SK-N-SH (cell line): ENCODE measurements at regions not wholly inside any gene's neighbourhood (a gene's known extent, or its start where the extent isn't known, plus 50 kb on each side); places are given as distances from the start of the nearest gene placed in this dataset.

ENCODE experiments used
- CTCF ChIA-PET: fragments of 300-600, 350-600 bp; formaldehyde crosslinking; extraction: SDS; loops from one replicate; lab custom pipeline; 2021; lab: Yijun Ruan, JAX
- POLR2A ChIA-PET: fragments of 350-600 bp; sonication (Branson Sonifier 250); formaldehyde crosslinking; extraction: SDS; loops from one replicate; lab custom pipeline; 2020; ENCODE audit warnings: antibody characterized with exemption, inconsistent platforms; lab: Yijun Ruan, JAX
- DNase-seq: peaks from one replicate; pipeline ENCODE4 v3.0.0; 2012
- H2AFZ ChIP-seq: fragments of 200-600 bp; sonication (generic); 2 replicates; pipeline ENCODE4 v1.8.1; 2016; ENCODE audit warnings: antibody characterized with exemption, mild to moderate bottlenecking, low read depth
- H3F3A ChIP-seq: fragments of 200-600 bp; sonication (generic); replicated peaks from 2 replicates; pipeline ENCODE3; 2016; ENCODE audit warnings: antibody characterized with exemption, mild to moderate bottlenecking; ENCODE audit not compliant: insufficient read depth
- H3K27ac ChIP-seq, 2 experiments: fragments of 200-500 bp in 1 of 2; fragments of 200-600 bp in 1 of 2; sonication (Bioruptor generic) in 1 of 2; sonication (generic), shearing (Covaris generic) in 1 of 2; 2 replicates each; pipeline versions ENCODE4 v1.5.1 to v1.6.1; 2014 to 2016; ENCODE audit warnings: low read depth in 2 of 2, inconsistent platforms in 1 of 2, low read length in 1 of 2, mild to moderate bottlenecking in 1 of 2, mixed read lengths in 1 of 2
- H3K27me3 ChIP-seq: fragments of 200-600 bp; sonication (generic), shearing (Covaris generic); 2 replicates; pipeline ENCODE4 v1.6.1; 2016; ENCODE audit warnings: mixed run types; ENCODE audit not compliant: insufficient read depth
- H3K36me3 ChIP-seq, 2 experiments: fragments of 200-500 bp in 1 of 2; fragments of 200-600 bp in 1 of 2; sonication (Bioruptor generic) in 1 of 2; sonication (generic) in 1 of 2; replicated peaks in 1 of 2; 2 replicates each; pipeline versions ENCODE3 to v1.5.1; 2014 to 2016; ENCODE audit warnings: low read length in 1 of 2, mild to moderate bottlenecking in 1 of 2; ENCODE audit not compliant: insufficient read depth in 2 of 2, control insufficient read depth in 1 of 2
- H3K4me1 ChIP-seq, 2 experiments: fragments of 200-500 bp in 1 of 2; fragments of 200-600 bp in 1 of 2; sonication (Bioruptor generic) in 1 of 2; sonication (generic), shearing (Covaris generic) in 1 of 2; 2 replicates each; pipeline versions ENCODE4 v1.5.1 to v1.6.1; 2014 to 2016; ENCODE audit warnings: low read depth in 1 of 2, low read length in 1 of 2, mixed run types in 1 of 2; ENCODE audit not compliant: insufficient read depth in 2 of 2, control insufficient read depth in 1 of 2
- H3K4me2 ChIP-seq: fragments of 200-600 bp; sonication (generic), shearing (Covaris generic); 2 replicates; pipeline ENCODE4 v1.6.1; 2017; ENCODE audit warnings: mixed run types
- H3K4me3 ChIP-seq, 2 experiments: fragments of 200-500 bp in 1 of 2; fragments of 200-600 bp in 1 of 2; sonication (Bioruptor generic) in 1 of 2; sonication (generic), shearing (Covaris generic) in 1 of 2; 2 replicates each; pipeline versions ENCODE4 v1.5.1 to v1.8.1; 2014 to 2016; ENCODE audit warnings: low read depth in 2 of 2, inconsistent platforms in 1 of 2, low read length in 1 of 2, mild to moderate bottlenecking in 1 of 2, mixed read lengths in 1 of 2, moderate library complexity in 1 of 2
- H3K79me2 ChIP-seq: fragments of 200-600 bp; sonication (generic); 2 replicates; pipeline ENCODE4 v1.8.1; 2017; ENCODE audit warnings: mild to moderate bottlenecking; ENCODE audit not compliant: insufficient read depth
- H3K9ac ChIP-seq: fragments of 200-600 bp; sonication (generic); 2 replicates; pipeline ENCODE4 v1.6.1; 2017; ENCODE audit warnings: mixed run types
- H3K9me2 ChIP-seq: fragments of 200-600 bp; sonication (generic); 2 replicates; pipeline ENCODE4 v1.6.1; 2017; ENCODE audit warnings: mixed run types
- H3K9me3 ChIP-seq: fragments of 200-600 bp; sonication (generic); 2 replicates; pipeline ENCODE4 v1.6.1; 2017; ENCODE audit warnings: mixed run types, mild to moderate bottlenecking, moderate library complexity
- H4K20me1 ChIP-seq: fragments of 200-600 bp; sonication (generic); 2 replicates; pipeline ENCODE4 v1.6.1; 2017; ENCODE audit warnings: mild to moderate bottlenecking, mixed run types; ENCODE audit not compliant: insufficient read depth
- ELF1 ChIP-seq: IDR thresholded peaks from 2 replicates; pipeline ENCODE4 v1.4.0; 2012
- EP300 ChIP-seq, 2 experiments: IDR thresholded peaks; 2 replicates each; pipeline versions ENCODE4 v1.4.0 to v1.6.1; 2012; ENCODE audit warnings: borderline replicate concordance in 1 of 2, low read depth in 1 of 2, low read length in 1 of 2
- EZH2phosphoT487 ChIP-seq: fragments of 200-600 bp; sonication (generic); IDR thresholded peaks from 2 replicates; pipeline ENCODE4 v1.6.1; 2017; ENCODE audit warnings: low read depth, mixed run types, mild to moderate bottlenecking, antibody characterized with exemption, moderate library complexity, borderline replicate concordance
- GABPA ChIP-seq: IDR thresholded peaks from 2 replicates; pipeline ENCODE4 v1.4.0; 2012; ENCODE audit warnings: low read depth, mild to moderate bottlenecking
- GATA2 ChIP-seq: sonication (generic); formaldehyde crosslinking; IDR thresholded peaks from 2 replicates; pipeline ENCODE4 v1.5.0; 2020; ENCODE audit warnings: mild to moderate bottlenecking, missing genetic modification reagents
- IRF3 ChIP-seq: fragments of 150-350 bp; IDR thresholded peaks from 2 replicates; pipeline ENCODE4 v1.6.1; 2016; ENCODE audit warnings: mild to moderate bottlenecking, low read depth, low read length
- MEF2A ChIP-seq: IDR thresholded peaks from 2 replicates; pipeline ENCODE4 v1.4.0; 2012; ENCODE audit warnings: low read depth, borderline replicate concordance
- MXI1 ChIP-seq: IDR thresholded peaks from 2 replicates; pipeline ENCODE4 v1.6.1; 2012; ENCODE audit warnings: mild to moderate bottlenecking, low read depth, low read length, improper control_type of control experiment
- PBX3 ChIP-seq: IDR thresholded peaks from 2 replicates; pipeline ENCODE4; 2012
- REST ChIP-seq: IDR thresholded peaks from 2 replicates; pipeline ENCODE4 v1.6.1; 2012; ENCODE audit warnings: mild to moderate bottlenecking, low read depth, low read length, moderate library complexity
- RFX5 ChIP-seq: IDR thresholded peaks from 2 replicates; pipeline ENCODE4 v1.6.1; 2012; ENCODE audit warnings: mild to moderate bottlenecking, improper control_type of control experiment, low read length
- SIN3A ChIP-seq: IDR thresholded peaks from 2 replicates; pipeline ENCODE4 v1.6.1; 2012; ENCODE audit warnings: low read depth, mild to moderate bottlenecking, low read length, moderate library complexity, borderline replicate concordance
- ZBTB33 ChIP-seq: IDR thresholded peaks from 2 replicates; pipeline ENCODE4 v1.4.0; 2012; ENCODE audit warnings: low read depth, borderline replicate concordance
- WGBS: methylation state at CpG from one replicate; pipeline ENCODE4 v1.1.6; 2017; ENCODE audit warnings: low lambda C conversion rate; 5-methylcytosine and 5-hydroxymethylcytosine counted together
- TF ChIP-seq, protein P1 (sequence below): IDR thresholded peaks from 2 replicates; pipeline ENCODE4 v1.4.0; 2012; ENCODE audit warnings: low read depth, borderline replicate concordance

DNA sequence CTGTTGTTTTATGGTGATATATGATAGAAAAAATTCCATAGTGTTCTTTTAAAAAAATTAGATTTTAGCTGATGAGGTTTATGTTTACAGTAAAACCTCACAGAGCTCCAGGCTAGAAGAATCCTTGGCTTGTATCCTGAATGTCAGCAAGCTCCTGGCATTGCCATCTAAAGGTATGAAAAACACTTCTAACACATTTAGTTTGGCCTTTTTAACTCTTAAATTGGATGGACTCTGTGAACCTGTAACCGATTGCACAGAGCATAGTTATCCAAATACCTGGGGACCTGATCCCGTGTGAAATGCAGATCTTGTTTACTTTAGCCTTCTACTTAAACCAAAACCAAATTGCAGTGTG lies 241.1 kb upstream of the DCN start (continued):
- TF ChIP-seq REST (no peak), RFX5 (no peak), GATA2 (CRISPR knock-in tag) (no peak), SIN3A (no peak), EZH2phosphoT487 (no peak), MXI1 (no peak)

- Histone ChIP-seq H3K4me3 (no peak overlapping the region), H3K27me3 (no peaks in the 10 kb centered on the region), H3K4me2 (no peak overlapping the region), H2AFZ (no peak overlapping the region), H3K9me3 (no peaks in the 10 kb centered on the region), H3K27ac (peak overlapping the region in 1 of 2 experiments; percentile 68; a peak in 2 of 4 replicates), H3K9me2 (no peaks in the 10 kb centered on the region), H3K36me3 (no peaks in the 10 kb centered on the region), H3F3A (no peaks in the 10 kb centered on the region), H3K9ac (no peak overlapping the region), H3K79me2 (no peaks in the 10 kb centered on the region), H4K20me1 (no peaks in the 10 kb centered on the region), H3K4me1 (peaks cover 0 to 5% of the 10 kb centered on the region in 2 experiments; a peak in 2 of 4 replicates)
- POLR2A ChIA-PET = no interaction called here
- DNase-seq = no peak
- WGBS = 29% methylated on average over 7 of the region's 7 CpGs
- CTCF ChIA-PET = interaction anchor here (0.7 to 1.8 kb wide), 2 partner anchors 9 to 57 kb away, joined by 3 to 6 read pairs; no protein-coding TSS in a partner anchor
- no peak for TF ChIP-seq IRF3
- no peak for TF ChIP-seq ZBTB33
- no peak for TF ChIP-seq GABPA
- no peak for TF ChIP-seq PBX3
- TF ChIP-seq EP300 (IDR thresholded peaks at IDR 0.05; ENCODE audit: borderline replicate concordance in 1 of 2, low read depth in 1 of 2, low read length in 1 of 2) = no peak
- TF ChIP-seq ELF1 = no peak
- TF ChIP-seq, protein P1, sequence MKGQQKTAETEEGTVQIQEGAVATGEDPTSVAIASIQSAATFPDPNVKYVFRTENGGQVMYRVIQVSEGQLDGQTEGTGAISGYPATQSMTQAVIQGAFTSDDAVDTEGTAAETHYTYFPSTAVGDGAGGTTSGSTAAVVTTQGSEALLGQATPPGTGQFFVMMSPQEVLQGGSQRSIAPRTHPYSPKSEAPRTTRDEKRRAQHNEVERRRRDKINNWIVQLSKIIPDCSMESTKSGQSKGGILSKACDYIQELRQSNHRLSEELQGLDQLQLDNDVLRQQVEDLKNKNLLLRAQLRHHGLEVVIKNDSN = no peak
- TF ChIP-seq EZH2phosphoT487 = no peak
- no peak for TF ChIP-seq MEF2A
These were observed 240.4 kb upstream of the DCN start for GRCh38 chr12:91422811-91423692.
